Fibroblast of pulmonary artery (primary cell): ENCODE measurements at regions not wholly inside any gene's neighbourhood (a gene's known extent, or its start where the extent isn't known, plus 50 kb on each side); places are given as distances from the start of the nearest gene placed in this dataset.

Experiments
- DNase-seq: peaks from one replicate; pipeline ENCODE4 v3.0.0-alpha.2; 2010; ENCODE audit warnings: low read depth
- H3K4me3 ChIP-seq: replicated peaks from 2 replicates; pipeline ENCODE4 v1.5.1; 2011; ENCODE audit warnings: low read depth, mild to moderate bottlenecking, control low read depth, low read length, moderate library complexity
- CTCF ChIP-seq: IDR thresholded peaks from 2 replicates; pipeline ENCODE4 v1.5.1; 2011; ENCODE audit warnings: mild to moderate bottlenecking, control low read depth, low read length, inconsistent platforms; ENCODE audit errors: missing control alignments

GRCh38 chr15:39154227-39154638 lies 426.6 kb upstream of the THBS1 start:
- peak; percentile 31 for TF ChIP-seq CTCF
- DNase-seq, result no peak
- H3K4me3 ChIP-seq, result no peak overlapping the region

- DNase-seq, result no peak
- no peak for TF ChIP-seq CTCF
Observed at GRCh38 chr15:39154776-39155175, 426.1 kb upstream of the THBS1 start.

GRCh38 chr15:39156166-39156565 lies 424.7 kb upstream of the THBS1 start:
- no peak for DNase-seq
- no peak for TF ChIP-seq CTCF
- no peak overlapping the region for H3K4me3 ChIP-seq

More at GRCh38 chr15:39154776-39155175, 426.1 kb upstream of the THBS1 start:
- H3K4me3 ChIP-seq, result no peak overlapping the region

- no peak for TF ChIP-seq CTCF
- no peak overlapping the region for H3K4me3 ChIP-seq
- no peak for DNase-seq
Observed at GRCh38 chr15:39156646-39157250, 424.1 kb upstream of the THBS1 start.

GRCh38 chr15:39157882-39158281 lies 423.0 kb upstream of the THBS1 start:
- H3K4me3 ChIP-seq, result no peak overlapping the region
- no peak for TF ChIP-seq CTCF
- no peak for DNase-seq

GRCh38 chr15:39159833-39160232 lies 421.0 kb upstream of the THBS1 start:
- TF ChIP-seq CTCF, result no peak
- H3K4me3 ChIP-seq, result no peak overlapping the region
- no peak for DNase-seq

- H3K4me3 ChIP-seq, result no peak overlapping the region
- TF ChIP-seq CTCF, result no peak
- no peak for DNase-seq
Observed at GRCh38 chr15:39161096-39161495, 419.8 kb upstream of the THBS1 start.
